RCC 7860 (cell line): ENCODE measurements at regions not wholly inside any gene's neighbourhood (a gene's known extent, or its start where the extent isn't known, plus 50 kb on each side); places are given as distances from the start of the nearest gene placed in this dataset.

Experiments
- DNase-seq: peaks from one replicate; pipeline ENCODE4 v3.0.0-alpha.2; 2015; ENCODE audit warnings: low spot score
- FAIRE-seq: peaks from 2 replicates; lab custom pipeline; 2012; peaks lifted over from hg19 to GRCh38; lab: Jason Lieb, UNC

- FAIRE-seq (no peak), DNase-seq (no peak)
Observed at GRCh38 chr18:40060562-40060961, 1894.5 kb upstream of the PIK3C3 start.

- FAIRE-seq (no peak), DNase-seq (no peak)
Observed at GRCh38 chr18:40058811-40059570, 1896.0 kb upstream of the PIK3C3 start.

DNA sequence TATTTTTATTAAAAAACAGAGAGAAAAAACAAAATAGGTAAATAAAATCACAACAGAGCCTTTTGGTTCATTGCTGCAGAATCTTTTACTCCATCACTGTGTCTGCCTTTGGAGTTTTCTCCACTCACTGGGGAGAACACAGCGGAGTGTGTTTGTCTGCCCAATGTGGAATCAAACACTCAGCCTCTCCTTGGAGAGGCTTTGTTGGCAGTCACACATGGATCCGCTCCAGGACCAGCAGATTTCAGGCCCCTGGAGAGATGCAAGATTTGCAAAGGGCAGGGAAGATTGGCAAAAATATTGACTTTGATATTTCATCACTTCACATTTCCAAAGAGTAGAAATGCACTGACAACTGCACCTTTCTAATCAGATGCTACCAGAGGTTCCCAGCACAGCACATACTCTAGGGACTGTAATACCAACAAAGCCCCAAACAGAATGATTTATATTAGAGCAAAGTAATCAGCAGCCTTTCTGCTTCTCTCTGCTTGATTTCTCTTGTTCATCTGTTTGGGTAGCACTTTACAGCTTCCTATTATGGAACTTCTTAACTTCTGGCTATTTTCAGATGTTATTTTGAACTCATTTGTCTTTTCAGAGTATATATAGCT, 1898.8 kb upstream of the PIK3C3 start:
- FAIRE-seq = no peak
- no peak for DNase-seq

GRCh38 chr18:40055262-40055661, 1899.8 kb upstream of the PIK3C3 start:
- FAIRE-seq (no peak), DNase-seq (no peak)

DNA sequence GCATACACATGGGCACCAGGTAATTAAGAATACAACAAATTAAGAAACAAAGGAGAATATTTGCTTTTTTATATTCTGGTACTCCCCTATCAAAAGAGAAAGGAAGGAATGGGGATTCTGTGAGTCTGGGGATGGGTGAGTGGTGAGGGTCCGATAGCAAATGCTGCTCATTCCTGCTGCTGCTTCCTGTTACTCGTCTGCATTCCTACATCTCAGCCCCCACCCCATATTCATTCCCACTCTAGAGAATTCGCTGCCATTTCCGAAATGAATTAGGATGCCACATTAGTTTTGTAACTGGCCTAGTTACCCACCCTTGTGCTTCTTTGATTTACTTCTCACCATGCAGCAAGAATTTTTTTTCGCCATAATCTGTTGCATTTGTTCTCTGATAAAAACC, 1905.3 kb upstream of the PIK3C3 start:
- FAIRE-seq (no peak), DNase-seq (no peak)

DNA sequence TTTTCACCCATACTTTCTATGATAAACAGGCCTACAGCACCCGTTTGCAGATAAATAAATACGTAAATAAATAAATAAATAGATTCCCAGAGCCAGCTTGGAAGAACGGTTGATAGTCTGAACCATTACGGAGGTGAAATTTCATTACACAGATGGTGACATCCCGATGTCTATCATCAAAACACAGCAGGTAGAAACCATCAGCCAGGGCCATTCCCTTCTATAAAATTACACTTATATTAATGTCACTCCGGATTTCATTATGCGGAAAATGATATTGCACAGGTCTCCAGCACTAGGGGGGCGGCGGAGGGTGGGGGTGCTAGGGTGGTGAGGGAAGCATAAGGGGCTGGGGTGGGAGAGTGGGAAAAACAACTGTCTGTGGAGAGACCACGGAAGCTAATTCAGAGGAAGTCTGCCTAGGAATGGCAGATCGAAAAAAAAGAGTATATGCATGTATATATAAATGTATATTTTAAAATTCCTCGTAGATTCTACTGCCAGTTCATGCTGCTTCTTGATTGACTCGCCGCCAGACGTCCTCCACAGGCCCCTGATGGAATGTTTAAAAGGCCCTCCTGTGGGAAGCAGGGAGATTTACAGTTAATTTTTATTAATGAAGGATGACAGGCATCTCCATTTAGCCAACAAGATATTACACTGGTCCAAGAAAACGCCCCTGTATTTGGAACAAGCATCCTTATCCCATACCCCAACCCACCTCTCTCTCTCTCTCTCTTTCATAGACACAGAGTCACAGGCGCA, 1906.0 kb upstream of the PIK3C3 start:
- FAIRE-seq = no peak

GRCh38 chr18:40048253-40048652, 1906.8 kb upstream of the PIK3C3 start:
- DNase-seq = no peak
- FAIRE-seq = no peak

More for the DNA sequence above, 1906.0 kb upstream of the PIK3C3 start:
- DNase-seq = no peak

GRCh38 chr18:40046596-40046995, 1908.4 kb upstream of the PIK3C3 start:
- FAIRE-seq (no peak), DNase-seq (no peak)

GRCh38 chr18:40041951-40042350, 1913.1 kb upstream of the PIK3C3 start:
- FAIRE-seq (no peak), DNase-seq (no peak)

GRCh38 chr18:40040574-40040973, 1914.5 kb upstream of the PIK3C3 start:
- no peak for FAIRE-seq

GRCh38 chr18:40037356-40037755, 1917.7 kb upstream of the PIK3C3 start:
- DNase-seq (no peak), FAIRE-seq (no peak)

More at GRCh38 chr18:40040574-40040973, 1914.5 kb upstream of the PIK3C3 start:
- no peak for DNase-seq

DNA sequence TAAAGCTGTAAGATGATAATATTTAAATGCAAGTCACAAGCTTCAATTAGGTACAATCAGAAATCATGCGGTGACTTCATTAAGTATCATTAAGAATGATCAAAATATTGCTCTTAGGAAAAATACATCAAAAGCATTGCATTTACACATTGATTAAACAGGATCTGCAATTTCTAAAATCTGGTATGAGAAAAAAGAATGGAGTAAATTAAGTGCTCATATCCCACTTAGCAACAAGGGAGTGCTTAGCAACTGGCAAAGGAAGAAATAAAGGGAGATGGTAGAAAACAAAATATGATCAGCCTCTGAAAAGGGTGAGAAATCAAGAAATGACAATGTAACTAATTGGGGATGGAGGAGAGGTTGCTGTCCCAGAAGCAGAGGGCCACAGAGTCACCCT, 1918.2 kb upstream of the PIK3C3 start:
- FAIRE-seq (no peak), DNase-seq (no peak)

GRCh38 chr18:40035966-40036365, 1919.1 kb upstream of the PIK3C3 start:
- DNase-seq (no peak), FAIRE-seq (no peak)

DNA sequence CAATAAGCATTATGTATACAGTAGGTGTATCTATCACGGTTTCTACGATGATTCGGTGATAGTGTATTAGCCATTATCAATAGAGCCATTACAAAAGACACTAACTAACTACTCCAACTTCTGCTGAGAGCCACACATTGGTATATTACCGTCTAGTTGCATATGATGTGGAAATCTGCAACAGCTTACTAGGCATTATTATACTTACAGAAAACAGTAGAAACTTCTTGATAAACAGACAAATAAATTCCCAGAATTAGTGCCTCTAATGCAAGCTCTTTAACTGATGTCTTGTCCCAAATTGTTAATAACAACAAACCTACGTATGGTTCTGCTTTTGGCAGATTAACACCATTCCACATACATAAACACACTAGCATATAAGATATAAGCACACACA, 1923.0 kb upstream of the PIK3C3 start:
- DNase-seq = no peak
- no peak for FAIRE-seq

GRCh38 chr18:40031435-40031834, 1923.6 kb upstream of the PIK3C3 start:
- DNase-seq (no peak), FAIRE-seq (no peak)

DNA sequence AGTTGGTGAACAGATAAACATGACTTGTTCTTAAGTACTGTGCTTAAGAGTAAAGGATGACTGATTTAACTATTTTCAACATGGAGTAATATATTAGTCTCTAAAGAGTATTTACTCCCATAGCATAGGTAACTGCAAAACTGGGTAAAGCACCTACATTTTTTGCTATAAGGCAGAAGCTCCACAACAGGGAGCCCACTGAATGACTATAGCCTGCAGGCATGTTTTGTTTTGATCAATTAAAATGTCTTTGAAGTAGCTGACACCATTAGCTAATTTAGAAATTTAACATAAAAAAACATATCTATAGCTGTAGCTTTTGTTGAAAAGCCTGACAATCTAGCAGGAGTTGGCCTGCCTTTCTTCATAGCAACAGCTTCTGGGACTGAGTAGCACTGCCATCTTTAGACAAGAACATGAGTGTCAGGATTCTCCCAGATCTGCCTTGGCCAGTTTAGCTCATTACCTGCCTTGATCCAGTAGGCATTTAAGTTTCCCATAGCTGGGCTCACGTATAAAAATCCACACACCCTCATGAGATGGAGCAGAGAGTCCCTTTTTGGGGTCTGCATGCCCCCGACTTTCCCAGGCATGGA, 1935.1 kb upstream of the PIK3C3 start:
- FAIRE-seq (no peak), DNase-seq (no peak)

- FAIRE-seq = no peak
- no peak for DNase-seq
Observed at GRCh38 chr18:40018266-40018665, 1936.8 kb upstream of the PIK3C3 start.

DNA sequence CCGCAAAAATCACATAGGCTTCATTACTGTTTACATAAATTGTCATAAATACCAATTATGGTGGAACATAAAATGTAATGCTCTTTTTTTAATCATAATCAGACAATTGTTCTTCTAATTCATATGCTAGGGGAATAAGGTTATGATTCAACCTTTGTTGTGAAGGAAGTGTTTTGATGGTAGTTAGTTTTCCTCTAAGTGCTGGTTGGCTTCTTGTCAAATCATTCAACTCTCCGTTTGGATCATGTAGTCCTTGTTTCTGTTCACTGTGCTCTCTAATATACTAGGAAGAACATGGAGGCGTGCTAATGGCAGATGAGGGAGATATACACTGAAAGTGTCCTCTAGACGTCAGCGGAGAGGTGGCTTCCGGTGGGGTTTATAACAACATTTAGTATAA, 1938.0 kb upstream of the PIK3C3 start:
- FAIRE-seq (no peak), DNase-seq (no peak)

- no peak for FAIRE-seq
- DNase-seq = no peak
Observed at GRCh38 chr18:40016405-40016804, 1938.6 kb upstream of the PIK3C3 start.

DNA sequence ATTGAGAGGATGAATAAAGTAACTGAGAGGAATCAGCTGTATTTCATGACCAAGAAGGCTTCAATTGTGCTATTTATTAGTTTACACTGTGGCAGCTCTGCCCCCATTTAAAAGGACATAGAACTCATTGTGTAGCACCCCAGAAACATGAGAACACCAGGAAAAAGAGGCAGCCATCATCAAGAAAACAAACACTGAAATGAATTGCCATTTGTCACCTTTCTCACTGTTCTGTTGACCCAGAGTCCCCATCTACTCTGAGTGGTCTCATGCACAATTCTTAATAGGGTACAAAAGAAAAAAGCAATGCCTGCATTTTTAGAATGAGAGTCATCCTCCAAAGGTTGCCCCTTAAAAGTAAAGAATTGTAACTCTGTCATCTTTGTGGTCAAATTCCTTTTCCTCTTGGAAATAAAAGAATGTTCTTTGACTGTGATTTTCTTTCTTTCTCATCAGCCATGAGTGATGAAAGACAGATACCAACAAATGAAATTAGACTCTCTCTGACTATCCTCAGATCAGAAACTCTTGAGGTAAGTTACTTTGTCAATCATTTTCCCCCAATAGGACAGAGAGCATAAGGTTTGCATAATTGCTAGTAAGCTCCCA, 1941.9 kb upstream of the PIK3C3 start:
- DNase-seq = no peak

DNA sequence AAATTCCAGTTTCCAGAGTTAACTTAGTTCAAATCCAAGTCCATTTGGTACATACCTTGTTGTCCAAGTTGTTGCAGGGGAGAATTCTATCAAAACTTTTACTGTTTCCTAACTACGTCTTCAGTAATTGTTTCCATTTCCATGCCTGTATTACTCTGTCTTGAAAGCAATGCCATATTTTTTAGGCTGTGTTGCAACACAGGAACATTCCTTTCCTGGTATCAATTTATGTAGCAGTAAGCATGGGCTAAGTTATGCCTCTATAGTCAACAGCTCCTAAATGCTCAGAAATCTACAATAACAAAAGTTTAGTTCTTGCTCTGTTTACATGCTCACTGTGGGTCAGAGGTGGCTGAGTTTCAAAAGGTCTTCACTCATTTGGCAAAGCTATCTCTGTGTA, 1943.8 kb upstream of the PIK3C3 start:
- DNase-seq (no peak), FAIRE-seq (no peak)

More for the DNA sequence above, 1941.9 kb upstream of the PIK3C3 start:
- FAIRE-seq = no peak
